ENCODE measurements at regions not wholly inside any gene's neighbourhood (a gene's known extent, or its start where the extent isn't known, plus 50 kb on each side); places are given as distances from the start of the nearest gene placed in this dataset.
"Not testable (repeated sequence)": the region's sequence is repeated elsewhere in the genome, so short reads cannot be mapped to it uniquely, and the experiment has no call there.

DNA sequence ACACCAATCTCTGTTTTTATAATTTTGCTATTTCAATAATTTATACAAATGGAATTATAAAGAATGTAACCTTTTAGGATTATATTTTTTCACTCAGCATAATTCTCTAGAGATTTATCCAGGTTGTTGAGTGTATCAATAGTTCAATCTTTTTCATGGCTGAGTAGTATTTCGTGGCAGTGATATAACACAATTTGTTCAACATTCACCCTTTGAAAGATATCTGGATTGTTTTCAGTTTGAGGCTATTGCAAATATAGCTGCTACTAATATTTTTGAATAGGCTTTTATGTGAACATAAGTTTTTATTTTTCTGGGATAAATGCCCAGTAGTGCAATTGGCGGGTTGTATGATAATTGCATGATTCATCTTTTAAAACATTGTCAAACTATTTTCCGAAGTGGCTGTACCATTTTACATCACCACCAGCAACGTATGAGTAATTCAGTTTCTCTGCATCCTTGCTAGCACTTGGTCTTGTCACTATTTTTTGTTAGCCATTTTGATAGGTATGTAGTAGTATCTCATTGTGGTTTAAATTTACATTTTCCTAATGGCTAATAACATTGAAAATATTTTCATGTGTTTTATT, 55.6 kb upstream of the ABCD3 start:
- DNase-seq = no peak
- intact Hi-C loops (cut with DNase I) = no loop called here

DNA sequence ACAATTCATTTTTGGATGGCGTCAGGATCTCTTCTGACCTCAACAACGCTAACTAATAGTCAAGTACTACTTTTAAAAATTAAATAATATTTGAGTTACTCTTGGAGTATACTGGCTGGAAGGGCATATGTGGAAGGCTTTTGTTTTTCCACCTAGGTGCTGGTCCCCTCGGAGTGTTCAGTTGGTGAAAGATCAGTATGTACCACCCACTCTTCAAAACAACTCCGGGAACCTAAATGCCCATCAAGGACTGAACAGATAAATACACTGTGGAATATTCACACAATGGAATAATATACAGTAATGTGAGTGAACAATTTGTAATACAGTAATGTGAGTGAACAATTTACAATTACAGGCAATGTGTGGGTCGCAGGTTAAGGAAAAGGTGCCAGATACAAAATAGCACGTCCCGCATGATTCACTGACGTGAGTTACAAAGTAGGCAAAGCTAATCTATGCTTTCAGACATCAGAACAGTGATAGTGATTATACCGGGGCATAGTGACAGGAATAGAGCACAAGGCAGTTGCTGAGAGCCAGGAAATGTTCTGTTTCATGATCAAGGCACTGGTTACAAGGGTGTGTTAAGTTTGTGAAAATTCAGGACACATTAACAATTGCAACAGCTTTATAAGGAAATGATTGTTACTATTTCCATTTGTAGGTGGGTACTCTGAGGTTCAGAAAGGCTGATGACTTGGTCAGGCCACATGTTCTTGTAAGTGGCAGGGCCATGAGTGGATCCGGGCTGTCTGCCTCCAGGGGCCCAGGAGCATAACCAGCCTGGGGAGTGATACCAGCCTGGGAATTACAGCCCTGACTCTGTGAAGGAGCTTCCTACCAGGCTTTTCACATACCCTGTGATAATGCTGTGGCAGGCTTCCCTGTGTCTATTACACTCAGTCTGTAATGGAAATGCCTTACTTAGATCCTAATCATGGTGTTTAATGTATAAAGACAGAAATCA, 59.3 kb upstream of the ABCD3 start:
- no peak for DNase-seq
- intact Hi-C loops (cut with DNase I) = no loop called here

DNA sequence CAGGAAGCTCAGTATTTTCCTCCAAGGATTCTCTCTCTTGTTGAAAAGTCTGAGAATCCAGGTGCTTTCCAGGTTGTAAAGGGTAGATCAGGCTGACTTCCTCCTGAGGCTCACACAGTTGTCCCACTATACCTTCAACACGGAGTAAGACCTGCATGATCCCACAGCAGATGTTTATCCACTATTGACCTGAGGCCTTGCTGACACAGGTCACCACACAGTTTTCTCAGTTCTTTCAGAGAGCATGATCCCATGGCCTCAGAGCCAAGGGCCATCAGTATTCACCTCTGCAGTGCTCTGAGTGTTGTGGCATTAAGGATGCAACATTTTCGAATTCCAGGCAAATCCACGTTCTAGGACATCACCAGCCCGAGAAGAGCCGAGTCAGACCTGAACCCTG, 60.5 kb upstream of the ABCD3 start:
- DNase-seq = no peak
- intact Hi-C loops (cut with DNase I) = no loop called here

DNA sequence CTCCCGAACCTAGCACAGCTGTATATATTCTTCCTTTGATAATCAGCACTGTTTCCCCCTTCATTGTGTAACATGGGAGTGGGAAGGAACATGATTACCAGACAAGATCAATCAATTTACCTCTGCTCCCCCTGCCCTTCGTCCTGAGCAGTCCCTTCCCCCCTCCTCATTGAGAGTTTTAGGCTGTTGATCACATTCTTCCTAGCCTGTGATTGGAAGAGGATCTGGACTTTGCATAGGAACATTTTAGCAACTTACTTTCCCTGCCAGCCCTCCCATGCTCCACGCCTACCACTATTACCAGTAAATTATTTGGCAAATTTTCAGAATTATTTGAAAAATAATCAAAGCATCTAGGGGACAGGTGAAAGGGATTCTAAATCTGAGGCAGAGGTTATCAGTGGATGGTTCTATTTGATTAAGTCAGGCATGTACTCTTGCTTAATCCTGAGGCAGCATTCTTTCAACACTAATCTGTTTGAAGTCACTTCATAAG, 62.7 kb upstream of the ABCD3 start:
- DNase-seq = no peak
- intact Hi-C loops (cut with DNase I) = no loop called here

DNA sequence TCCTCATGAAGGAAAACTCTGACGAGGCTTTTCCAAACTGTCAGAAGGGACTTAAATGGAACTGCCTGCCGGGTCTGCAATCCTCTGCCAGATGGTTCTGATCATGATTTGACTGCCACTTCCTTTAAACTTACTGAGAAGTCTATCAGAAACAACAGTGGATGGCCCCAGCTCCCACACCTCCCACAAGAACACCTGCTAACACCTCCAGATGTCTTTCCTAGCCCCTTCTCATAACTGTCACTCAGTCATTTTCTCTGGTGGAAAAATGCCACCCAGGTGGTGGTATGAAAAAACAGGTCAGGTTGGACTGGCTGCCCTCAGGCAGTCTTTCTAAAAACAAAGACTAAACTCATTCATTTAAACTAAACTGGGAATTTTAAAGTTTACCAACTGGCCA, 66.7 kb upstream of the ABCD3 start:
- intact Hi-C loops (cut with DNase I) = no loop called here
- DNase-seq = no peak

DNA sequence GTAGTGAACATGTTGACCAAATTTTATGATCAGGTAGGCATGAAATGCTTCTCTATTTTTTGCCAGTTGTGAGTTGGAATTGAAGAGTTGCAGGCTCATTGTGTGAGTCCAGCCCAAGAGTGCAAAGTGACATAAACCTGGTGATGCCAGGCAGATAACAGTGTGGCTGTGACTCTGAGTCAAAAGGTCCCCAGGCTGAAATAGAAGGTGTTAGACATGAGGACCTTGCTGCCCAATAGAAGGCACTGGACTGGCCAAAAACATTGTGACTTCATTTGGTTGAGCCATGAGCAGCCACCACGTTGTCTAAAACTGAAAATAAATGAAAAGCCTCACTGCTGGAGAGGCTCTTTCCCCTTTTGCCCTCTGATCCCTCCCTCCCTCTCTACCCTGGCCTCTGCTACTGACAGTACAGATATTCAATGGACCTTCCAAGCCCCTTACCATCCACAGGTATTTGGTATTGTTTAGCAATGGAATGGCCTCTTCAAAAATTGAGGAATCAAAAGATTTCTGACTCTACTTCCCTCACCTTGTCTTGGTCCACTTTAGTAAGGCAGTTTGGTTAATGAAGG, 67.8 kb upstream of the ABCD3 start:
- intact Hi-C loops (cut with DNase I) = no loop called here
- no peak for DNase-seq

DNA sequence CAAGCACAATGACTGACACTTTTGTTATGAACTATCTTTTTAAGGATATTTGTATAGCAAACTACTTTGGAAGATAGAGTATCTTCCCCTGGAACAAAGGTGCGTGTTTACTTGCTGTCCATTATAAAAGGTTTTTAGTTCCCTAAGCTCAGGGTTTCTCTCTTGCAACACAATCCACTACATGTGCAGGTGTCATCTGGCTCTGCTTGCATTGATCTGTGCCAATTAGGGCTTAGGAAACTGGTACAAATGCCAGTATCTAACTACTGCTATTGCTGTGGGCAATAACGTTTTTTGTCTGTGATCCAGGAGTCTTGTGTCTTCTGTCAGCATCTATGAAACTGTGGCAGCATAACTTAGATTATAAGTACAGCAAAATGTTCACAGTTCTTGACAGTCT, 68.3 kb upstream of the ABCD3 start:
- no peak for DNase-seq
- intact Hi-C loops (cut with DNase I) = no loop called here

DNA sequence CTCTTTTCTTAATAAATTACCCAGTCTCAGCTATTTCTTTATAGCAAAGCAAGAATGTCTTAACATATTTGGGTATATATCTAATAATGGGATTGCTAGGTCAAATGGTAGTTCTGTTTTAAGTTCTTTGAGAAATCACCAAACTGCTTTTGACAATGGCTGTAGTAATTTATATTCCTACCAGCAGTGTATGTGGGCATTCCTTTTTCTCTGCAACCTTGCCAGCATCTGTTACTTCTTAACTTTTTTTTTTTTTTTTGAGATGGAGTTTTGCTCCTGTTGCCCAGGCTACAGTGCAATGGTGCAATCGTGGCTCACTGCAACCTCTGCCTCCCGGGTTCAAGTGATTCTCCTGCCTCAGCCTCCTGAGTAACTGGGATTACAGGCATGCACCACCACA, 69.8 kb upstream of the ABCD3 start:
- intact Hi-C loops (cut with DNase I) = not testable (repeated sequence)

DNA sequence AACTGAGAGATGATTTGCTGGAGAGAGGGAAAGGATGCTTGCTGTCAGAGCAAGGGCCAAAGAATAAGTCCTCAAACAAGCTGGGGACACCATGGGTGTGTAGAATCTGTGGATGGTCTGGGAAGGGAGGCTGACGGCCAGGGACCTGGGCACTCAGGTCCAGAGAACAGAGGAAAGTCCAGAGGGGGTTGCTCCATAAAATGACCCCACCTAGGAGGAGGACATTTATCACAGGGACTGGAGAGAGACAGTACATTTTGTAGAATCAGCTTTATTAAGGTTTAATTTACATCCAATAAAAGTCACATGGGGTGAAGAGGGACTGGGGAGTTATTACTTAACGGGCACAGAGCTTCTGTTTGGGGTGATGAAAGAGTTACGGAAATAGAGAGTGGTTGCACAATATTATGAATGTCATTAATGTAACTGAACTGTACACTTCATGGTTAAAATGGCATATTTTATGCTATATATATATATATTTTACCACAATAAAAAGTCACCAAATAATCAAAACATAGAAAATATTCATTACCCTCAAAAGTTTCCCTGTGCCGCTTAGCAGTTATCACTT, 73.0 kb upstream of the ABCD3 start:
- no peak for DNase-seq
- intact Hi-C loops (cut with DNase I) = no loop called here

More for the DNA sequence above, 69.8 kb upstream of the ABCD3 start:
- not testable (repeated sequence) for DNase-seq

DNA sequence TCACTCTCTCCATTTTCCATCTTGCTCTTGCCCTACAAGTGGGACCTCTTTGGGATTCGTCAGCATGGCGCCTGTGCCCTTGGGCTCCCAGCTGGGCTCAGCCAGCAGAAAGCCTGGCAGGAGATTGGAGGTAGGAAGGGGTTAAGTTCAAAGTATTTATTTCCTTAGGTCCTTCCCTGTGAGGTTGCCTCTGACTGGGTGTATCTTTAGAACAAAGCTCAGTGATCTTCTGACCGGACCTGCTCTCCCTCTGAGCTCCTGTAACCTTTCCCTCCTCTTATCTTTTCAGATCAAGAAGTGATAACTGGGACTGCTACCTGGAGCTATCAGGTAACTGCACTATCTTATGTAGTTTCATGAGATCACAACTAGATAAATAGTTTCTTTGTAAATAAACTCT, 75.8 kb upstream of the ABCD3 start:
- intact Hi-C loops (cut with DNase I) = no loop called here
- no peak for DNase-seq

DNA sequence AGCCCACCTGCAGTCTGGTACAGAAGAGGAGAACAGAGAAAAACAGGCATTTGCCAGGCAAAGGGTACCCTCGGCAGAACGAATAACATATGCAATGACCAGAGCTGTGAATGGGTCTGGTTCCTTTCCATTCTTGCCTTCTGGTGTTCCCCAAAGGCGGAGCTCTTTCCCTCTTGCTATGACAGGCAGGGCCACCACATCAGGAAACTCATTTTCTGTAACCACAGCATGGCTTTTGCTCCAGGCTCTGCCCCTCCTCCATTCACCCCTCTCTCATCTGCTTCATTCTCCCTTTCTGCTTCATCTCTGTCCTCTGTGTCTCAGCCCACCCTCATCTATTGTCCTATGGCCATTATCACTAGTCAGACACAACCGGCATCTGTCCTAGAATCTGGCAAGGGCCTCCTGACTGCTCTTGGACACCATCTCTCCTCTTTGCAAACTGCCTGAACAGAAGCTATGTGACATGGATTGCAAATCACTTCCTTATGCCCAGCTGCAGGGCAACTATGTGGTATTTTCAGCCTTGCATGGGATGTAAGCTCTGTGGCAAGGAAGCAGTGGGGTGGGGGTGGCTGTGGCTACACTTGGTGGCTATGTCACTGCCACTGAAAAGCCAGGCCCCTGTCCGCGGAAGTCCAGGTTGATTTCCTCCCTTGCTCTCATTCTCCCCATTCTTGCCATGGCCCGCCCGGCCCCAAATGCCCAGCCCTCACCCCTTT, 78.8 kb upstream of the ABCD3 start:
- peak in 3 of 10 donors; percentile 12 to 46 (median 43) for DNase-seq
- intact Hi-C loops (cut with DNase I) = no loop called here

DNA sequence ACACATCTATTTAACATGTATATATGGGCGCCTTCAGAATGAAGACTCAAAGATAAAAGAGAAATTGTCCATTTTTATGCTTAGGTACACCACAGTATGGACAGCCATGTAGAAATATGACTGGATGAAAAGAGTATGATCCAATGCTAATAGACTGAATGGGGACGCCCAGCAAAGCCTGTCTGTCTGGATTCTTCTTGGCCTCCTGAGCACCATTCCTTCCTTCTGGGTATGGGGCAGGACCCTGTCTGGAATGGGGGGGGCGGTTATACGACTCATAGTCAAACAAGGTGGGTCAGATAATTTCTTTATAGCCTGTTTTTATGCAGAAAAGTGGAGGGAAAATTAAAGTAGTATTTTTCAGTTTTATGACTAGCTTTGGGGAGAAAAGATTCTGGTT, 81.2 kb upstream of the ABCD3 start:
- intact Hi-C loops (cut with DNase I) = loop anchor here (1.0 kb wide), 3 partner anchors 276 to 311 kb away; no protein-coding TSS in a partner anchor
- DNase-seq = no peak

DNA sequence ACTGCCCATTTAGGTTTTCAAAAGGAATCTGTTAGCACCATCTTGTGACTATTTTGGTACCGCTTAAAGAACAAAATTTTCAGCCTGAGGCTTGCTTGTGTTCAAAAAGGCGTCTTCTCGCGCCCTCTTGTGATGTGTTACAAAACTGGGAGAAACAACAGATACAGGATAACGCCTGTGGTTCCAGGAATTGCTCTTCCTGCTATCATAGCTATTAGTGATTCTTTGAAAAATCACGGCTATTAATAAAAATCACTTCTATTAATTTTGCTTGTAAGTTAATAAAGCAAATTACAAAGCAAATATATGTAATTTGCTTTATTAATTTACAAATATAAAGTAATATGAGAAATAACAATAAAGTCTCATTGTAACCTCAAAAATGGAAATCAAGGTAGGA, 82.2 kb upstream of the ABCD3 start:
- intact Hi-C loops (cut with DNase I) = loop anchor here (1.0 kb wide), 3 partner anchors 275 to 310 kb away; no protein-coding TSS in a partner anchor
- peak in 8 of 10 donors; percentile 43 to 89 (median 66) for DNase-seq

DNA sequence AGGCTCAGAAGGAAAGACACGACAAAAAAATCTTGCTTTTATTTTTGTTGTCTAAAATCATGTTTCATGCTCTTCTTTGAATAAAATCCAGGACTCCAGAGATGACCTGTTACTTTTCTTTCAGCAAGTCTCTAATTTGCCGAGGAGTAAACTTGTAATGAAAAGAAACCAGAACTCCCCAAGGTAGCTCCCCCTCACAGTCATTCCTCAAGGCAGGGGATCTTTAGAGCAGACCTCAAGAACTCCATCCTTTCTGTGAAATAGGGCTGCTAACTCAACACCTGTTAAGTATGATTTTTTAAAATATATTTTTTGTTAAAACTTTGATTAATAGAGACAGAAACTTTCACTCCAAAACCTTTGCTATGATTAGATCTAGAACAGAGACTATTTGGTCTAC, 82.7 kb upstream of the ABCD3 start:
- intact Hi-C loops (cut with DNase I) = no loop called here
- no peak for DNase-seq

DNA sequence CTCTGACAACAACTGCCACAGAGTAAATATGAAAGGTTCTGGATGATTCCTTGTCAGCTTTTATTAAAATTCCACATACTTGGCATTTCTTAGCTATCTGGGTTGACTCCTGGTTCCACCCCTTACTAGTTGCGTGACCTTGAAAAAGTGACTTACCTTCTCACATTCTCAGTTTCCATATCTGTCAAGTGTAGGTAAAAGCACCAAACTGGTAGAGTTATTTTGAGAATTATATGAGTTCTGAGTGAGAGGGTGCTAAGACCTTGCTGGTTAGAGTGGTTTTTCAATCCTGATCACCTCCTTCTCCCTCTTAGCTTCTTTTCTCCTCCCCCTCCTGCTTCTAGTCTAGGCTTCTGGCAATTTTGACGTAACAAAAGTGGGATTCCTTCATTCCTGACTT, 83.4 kb upstream of the ABCD3 start:
- intact Hi-C loops (cut with DNase I) = no loop called here
- DNase-seq = no peak

DNA sequence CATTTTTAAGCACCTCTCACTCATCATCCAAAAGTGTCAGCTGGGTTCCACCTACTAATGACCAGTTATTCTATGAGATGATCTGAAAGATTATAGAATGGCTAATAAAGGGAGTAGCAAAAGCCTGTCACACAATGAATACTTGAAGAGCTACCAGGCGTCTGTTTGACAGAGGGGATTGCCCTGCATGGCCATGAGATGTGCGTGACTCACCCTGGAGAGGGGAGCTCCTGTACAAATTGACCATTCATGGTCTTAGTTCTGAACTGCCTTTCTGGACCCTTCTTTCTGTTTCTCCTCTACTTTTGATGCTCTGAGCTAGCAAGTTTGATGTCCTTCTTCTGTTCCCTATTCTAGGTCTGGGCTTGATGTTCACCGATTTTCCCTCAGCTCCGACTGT, 85.2 kb upstream of the ABCD3 start:
- intact Hi-C loops (cut with DNase I) = no loop called here
- no peak for DNase-seq

DNA sequence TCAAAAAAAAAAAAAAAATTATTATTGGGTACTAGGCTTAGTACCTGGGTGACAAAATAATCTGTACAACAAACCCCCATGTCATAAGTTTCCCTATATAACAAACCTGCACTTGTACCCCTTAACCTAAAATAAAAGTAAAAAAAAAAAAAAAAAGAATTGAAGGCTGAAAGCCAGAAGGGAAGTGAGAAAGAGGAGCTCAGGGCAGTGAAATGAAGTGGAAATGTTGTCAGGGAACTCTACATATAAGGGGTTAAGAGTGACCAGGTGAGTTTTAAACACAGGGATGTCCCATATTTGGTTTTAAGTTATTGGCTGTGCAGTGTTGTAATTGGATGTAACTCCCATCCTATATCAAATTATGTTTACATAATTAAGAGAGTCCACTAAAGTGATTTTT, 85.7 kb upstream of the ABCD3 start:
- no peak for DNase-seq
- intact Hi-C loops (cut with DNase I) = no loop called here

DNA sequence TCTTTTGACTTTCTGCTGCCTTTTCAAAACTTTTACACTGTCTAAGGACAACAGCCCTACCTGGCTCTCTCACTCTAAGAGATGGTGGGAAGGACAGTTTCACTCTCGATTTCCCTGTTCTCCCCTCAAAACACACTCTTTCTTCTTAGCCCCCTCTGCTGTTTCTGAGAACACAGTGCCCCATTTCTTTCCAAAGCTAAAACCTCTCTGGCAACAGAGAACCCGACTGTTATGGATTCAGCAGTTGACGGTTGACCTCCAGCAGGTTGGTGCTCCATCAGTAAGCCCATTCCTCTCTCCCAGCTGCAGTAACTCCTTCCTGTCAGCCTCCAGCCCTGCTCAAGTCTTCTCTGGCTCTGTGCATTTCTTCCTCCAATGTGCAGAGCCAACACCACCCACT, 88.2 kb upstream of the ABCD3 start:
- DNase-seq = no peak
- intact Hi-C loops (cut with DNase I) = no loop called here

DNA sequence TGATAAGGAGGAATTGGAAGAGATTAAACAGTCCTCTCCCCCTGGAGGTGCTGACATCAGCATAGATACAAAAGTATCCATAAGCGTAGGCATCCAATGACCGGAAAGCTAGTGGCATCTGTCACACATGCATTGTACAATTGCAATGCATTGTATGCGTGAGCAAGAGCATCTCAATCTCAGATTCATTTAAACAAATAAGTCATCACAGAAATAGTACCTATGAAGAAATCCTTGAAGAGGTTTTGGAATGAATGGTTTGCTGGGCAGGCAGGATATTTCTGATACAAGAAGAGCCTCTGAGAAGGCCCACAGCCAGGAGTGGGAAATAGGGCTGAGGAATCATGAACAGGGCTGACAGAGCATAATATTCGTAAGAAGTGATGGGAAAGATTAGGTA, 88.9 kb upstream of the ABCD3 start:
- intact Hi-C loops (cut with DNase I) = no loop called here
- no peak for DNase-seq

DNA sequence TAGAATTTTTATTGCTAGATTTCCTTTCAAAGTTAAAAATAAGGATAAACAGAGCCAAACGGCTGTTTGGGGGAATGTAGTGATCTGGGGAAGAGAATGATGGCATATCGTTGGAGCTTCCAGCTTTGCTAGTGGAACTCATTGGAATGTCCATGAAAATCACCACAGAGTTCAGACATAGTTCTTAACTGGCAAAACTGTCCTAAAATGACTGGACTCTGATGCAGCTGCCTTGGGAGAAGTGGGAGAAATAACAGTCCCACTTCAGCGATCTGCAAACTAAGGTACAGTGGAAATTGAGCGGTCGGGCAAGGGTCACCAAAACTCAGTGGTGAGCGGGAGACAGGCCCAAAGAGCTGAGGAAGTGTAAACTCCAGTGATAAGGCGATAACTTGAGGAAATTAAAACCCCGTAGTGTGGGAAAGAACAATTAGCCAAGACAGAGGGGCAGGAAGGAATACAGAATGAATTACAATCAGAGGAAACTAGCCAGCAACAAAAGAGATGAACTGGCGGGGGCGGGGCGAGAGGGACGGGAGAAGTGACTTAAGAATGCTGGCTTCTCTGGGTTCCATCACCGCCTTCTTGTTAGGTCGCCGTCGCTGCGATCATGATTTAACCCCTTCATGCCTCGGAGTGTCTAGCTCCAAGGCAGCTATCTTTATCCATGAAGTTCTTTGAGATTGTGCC, 89.8 kb upstream of the ARHGAP29 start:
- DNase-seq = no peak
- intact Hi-C loops (cut with DNase I) = no loop called here
